ENCODE measurements at regions not wholly inside any gene's neighbourhood (a gene's known extent, or its start where the extent isn't known, plus 50 kb on each side); places are given as distances from the start of the nearest gene placed in this dataset.
"Not testable (repeated sequence)": the region's sequence is repeated elsewhere in the genome, so short reads cannot be mapped to it uniquely, and the experiment has no call there.

DNA sequence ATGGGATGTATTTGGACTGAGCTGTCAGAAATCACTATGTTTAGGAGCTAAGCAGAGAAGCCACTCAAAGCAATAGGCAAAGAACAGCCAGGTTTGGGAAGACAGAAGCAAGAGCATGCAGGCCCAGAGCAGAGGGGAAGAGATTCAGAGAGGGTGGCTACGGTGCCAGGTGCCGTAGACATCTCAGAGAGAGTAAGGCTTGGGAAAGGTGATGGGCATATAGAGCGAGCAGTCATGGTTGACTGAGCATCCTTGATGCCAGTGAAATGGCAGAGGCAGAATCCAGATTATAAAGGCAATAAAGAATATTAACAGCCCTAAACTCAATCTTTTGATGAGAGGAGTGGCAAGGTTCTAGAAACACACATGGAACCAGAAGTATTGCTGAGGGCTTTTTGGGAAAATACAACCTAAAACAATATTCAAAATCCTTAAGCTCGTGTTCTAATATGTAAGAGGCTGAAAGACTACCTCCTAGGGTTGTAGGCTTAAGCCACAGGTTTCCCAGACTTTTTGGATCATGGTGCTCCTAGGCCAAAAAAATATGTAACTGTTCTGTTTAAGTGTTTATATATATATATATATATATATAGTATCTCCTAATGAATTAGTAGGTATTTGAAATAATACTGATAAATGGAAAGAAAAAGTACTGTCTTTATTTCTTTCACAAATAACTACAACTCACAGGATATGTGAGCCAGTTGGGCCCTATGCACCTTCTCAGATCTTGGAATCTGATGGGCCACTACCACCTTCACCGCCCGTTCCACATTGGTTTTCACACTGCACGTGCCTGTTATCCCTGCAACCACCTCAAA is 113.3 kb downstream of the MYCN start (continued):
- TF ChIP-seq, protein P1, sequence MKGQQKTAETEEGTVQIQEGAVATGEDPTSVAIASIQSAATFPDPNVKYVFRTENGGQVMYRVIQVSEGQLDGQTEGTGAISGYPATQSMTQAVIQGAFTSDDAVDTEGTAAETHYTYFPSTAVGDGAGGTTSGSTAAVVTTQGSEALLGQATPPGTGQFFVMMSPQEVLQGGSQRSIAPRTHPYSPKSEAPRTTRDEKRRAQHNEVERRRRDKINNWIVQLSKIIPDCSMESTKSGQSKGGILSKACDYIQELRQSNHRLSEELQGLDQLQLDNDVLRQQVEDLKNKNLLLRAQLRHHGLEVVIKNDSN (IDR thresholded peaks at IDR 0.05; ENCODE audit: borderline replicate concordance, low read depth): no peak
- TF ChIP-seq, protein P2, sequence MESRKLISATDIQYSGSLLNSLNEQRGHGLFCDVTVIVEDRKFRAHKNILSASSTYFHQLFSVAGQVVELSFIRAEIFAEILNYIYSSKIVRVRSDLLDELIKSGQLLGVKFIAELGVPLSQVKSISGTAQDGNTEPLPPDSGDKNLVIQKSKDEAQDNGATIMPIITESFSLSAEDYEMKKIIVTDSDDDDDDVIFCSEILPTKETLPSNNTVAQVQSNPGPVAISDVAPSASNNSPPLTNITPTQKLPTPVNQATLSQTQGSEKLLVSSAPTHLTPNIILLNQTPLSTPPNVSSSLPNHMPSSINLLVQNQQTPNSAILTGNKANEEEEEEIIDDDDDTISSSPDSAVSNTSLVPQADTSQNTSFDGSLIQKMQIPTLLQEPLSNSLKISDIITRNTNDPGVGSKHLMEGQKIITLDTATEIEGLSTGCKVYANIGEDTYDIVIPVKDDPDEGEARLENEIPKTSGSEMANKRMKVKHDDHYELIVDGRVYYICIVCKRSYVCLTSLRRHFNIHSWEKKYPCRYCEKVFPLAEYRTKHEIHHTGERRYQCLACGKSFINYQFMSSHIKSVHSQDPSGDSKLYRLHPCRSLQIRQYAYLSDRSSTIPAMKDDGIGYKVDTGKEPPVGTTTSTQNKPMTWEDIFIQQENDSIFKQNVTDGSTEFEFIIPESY (IDR thresholded peaks at IDR 0.05; ENCODE audit: borderline replicate concordance, low read depth): no peak
- no peak for TF ChIP-seq CHD2 (IDR thresholded peaks at IDR 0.05; ENCODE audit: low read length, partially characterized antibody)
- TF ChIP-seq, protein P3, sequence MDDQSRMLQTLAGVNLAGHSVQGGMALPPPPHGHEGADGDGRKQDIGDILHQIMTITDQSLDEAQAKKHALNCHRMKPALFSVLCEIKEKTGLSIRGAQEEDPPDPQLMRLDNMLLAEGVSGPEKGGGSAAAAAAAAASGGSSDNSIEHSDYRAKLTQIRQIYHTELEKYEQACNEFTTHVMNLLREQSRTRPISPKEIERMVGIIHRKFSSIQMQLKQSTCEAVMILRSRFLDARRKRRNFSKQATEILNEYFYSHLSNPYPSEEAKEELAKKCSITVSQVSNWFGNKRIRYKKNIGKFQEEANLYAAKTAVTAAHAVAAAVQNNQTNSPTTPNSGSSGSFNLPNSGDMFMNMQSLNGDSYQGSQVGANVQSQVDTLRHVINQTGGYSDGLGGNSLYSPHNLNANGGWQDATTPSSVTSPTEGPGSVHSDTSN (IDR thresholded peaks at IDR 0.05): no peak

DNA sequence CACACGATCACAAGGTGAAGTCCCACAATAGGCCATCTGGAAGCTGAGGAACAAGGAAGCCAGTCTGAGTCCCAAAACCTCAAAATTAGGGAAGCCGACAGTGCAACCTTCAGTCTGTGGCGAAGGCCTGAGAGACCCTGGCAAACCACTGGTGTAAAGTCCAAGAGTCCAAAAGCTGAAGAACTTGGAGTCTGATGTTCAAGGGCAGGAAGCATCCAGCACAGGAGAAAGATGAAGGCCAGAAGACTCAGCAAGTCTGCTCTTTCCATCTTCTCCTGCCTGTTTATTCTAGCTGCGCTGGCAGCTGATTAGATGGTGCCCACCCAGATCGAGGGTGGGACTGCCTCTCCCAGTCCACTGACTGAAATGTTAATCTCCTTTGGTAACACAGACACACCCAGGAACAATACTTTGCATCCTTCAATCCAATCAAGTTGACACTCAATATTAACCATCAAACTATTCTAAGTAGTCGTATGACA is 112.3 kb downstream of the MYCN start:
- H3K36me3 ChIP-seq (replicated peaks in 1 of 2; ENCODE audit: control insufficient read depth in 1 of 2, insufficient read depth in 2 of 2, low read length in 1 of 2); H3K9me2 ChIP-seq; H3K4me3 ChIP-seq (ENCODE audit: low read depth in 2 of 2, low read length in 1 of 2); H3F3A ChIP-seq (replicated peaks; ENCODE audit: insufficient read depth); H3K27ac ChIP-seq (ENCODE audit: low read depth in 2 of 2, low read length in 1 of 2); H3K4me2 ChIP-seq; H3K27me3 ChIP-seq (ENCODE audit: insufficient read depth); H3K79me2 ChIP-seq (ENCODE audit: insufficient read depth); DNase-seq; H4K20me1 ChIP-seq (ENCODE audit: insufficient read depth); H3K9ac ChIP-seq; H3K9me3 ChIP-seq; H2AFZ ChIP-seq (ENCODE audit: low read depth); POLR2A ChIA-PET: not testable (repeated sequence)
- CTCF ChIA-PET: interaction anchor here (2.0 kb wide), 1 partner anchor 11 kb away, joined by 5 read pairs; no protein-coding TSS in a partner anchor
- WGBS (ENCODE audit: low lambda C conversion rate): 23% methylated on average over 6 of the region's 6 CpGs
- H3K4me1 ChIP-seq (ENCODE audit: control insufficient read depth in 1 of 2, insufficient read depth in 2 of 2, low read depth in 1 of 2, low read length in 1 of 2): peaks cover 0 to 19% of the 10 kb centered on the region in 2 experiments; a peak in 1 of 4 replicates

DNA sequence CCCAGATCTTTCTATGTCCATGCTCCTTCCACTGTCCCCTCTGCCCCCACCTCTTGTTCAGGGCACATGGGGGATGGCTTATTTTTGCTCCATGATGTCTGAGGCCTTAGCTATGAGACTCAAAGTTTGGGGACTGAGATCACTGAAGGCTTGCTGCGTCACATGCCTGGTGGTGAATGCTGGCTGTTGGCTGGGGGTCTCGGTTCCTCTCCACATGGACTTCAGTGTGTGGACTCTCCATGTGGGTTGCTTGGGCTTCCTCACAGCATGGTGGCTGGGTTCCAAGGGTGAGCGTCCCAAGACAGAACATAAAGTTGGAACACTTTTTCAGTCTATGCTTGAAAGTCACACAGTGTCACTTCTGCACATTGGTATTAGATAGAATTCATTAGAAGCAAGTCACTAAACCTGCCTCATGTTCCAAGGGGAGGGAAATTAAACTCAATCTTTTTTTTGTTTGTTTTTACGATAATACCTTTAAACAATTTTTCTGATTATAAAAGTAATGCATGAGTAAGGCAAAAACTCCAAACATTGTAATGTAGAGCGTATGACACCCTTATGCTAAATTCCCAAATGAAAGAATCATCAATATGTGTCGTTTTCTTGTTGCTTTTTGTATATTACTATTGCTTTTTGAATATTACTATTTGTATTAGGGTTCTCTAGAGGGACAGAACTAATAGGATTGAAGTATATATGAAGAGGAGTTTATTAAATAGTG is 111.7 kb downstream of the MYCN start:
- Histone ChIP-seq H3K9me2 (no peaks in the 10 kb centered on the region), H3K4me2 (no peak overlapping the region), H3K36me3 (replicated peaks in 1 of 2; ENCODE audit: control insufficient read depth in 1 of 2, insufficient read depth in 2 of 2, low read length in 1 of 2) (no peaks in the 10 kb centered on the region), H3F3A (replicated peaks; ENCODE audit: insufficient read depth) (no peaks in the 10 kb centered on the region), H3K9me3 (0 out of 2 replicates have a peak, but pooled peaks cover 1% of the 10 kb centered on the region), H2AFZ (ENCODE audit: low read depth) (no peak overlapping the region), H3K4me1 (ENCODE audit: control insufficient read depth in 1 of 2, insufficient read depth in 2 of 2, low read depth in 1 of 2, low read length in 1 of 2) (peaks cover 0 to 19% of the 10 kb centered on the region in 2 experiments; a peak in 1 of 4 replicates), H3K9ac (no peak overlapping the region), H4K20me1 (ENCODE audit: insufficient read depth) (no peaks in the 10 kb centered on the region), H3K27ac (ENCODE audit: low read depth in 2 of 2, low read length in 1 of 2) (no peak overlapping the region), H3K27me3 (ENCODE audit: insufficient read depth) (no peaks in the 10 kb centered on the region), H3K79me2 (ENCODE audit: insufficient read depth) (no peaks in the 10 kb centered on the region), H3K4me3 (ENCODE audit: low read depth in 2 of 2, low read length in 1 of 2) (no peak overlapping the region)
- ChIA-PET POLR2A (no interaction called here), CTCF (interaction anchor here (1.1 to 2.0 kb wide), 3 partner anchors 11 to 32 kb away, joined by 4 to 5 read pairs (median 5); no protein-coding TSS in a partner anchor)
- WGBS (ENCODE audit: low lambda C conversion rate): 29% methylated on average over 6 of the region's 6 CpGs
- no peak for DNase-seq
- no peak for TF ChIP-seq MEF2A (IDR thresholded peaks at IDR 0.05; ENCODE audit: borderline replicate concordance, low read depth)
- TF ChIP-seq FOSL2 (IDR thresholded peaks at IDR 0.05; ENCODE audit: borderline replicate concordance, low read depth): no peak
- TF ChIP-seq RAD21 (IDR thresholded peaks at IDR 0.05; ENCODE audit: low read length): no peak
- TF ChIP-seq, protein P4, sequence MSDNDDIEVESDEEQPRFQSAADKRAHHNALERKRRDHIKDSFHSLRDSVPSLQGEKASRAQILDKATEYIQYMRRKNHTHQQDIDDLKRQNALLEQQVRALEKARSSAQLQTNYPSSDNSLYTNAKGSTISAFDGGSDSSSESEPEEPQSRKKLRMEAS (IDR thresholded peaks at IDR 0.05; ENCODE audit: low read depth): no peak
- no peak for TF ChIP-seq EZH2phosphoT487 (IDR thresholded peaks at IDR 0.05; ENCODE audit: borderline replicate concordance, low read depth)
- no peak for TF ChIP-seq SMC3 (IDR thresholded peaks at IDR 0.05; ENCODE audit: low read depth, low read length)
- TF ChIP-seq SIN3A (IDR thresholded peaks at IDR 0.05; ENCODE audit: borderline replicate concordance, low read depth, low read length): no peak
- no peak for TF ChIP-seq TAF1 (IDR thresholded peaks at IDR 0.05; ENCODE audit: borderline replicate concordance, low read depth, low read length)
- TF ChIP-seq FOXM1 (IDR thresholded peaks at IDR 0.05; ENCODE audit: low read depth): no peak
- TF ChIP-seq FOXJ3 (CRISPR knock-in tag; IDR thresholded peaks at IDR 0.05): no peak
- TF ChIP-seq GATA2 (CRISPR knock-in tag; IDR thresholded peaks at IDR 0.05): no peak
- TF ChIP-seq TCF12 (IDR thresholded peaks at IDR 0.05): no peak
- no peak for TF ChIP-seq NRF1 (IDR thresholded peaks at IDR 0.05; ENCODE audit: low read depth, low read length)
- TF ChIP-seq, protein P3 (IDR thresholded peaks at IDR 0.05): no peak
- TF ChIP-seq TEAD4 (IDR thresholded peaks at IDR 0.05; ENCODE audit: borderline replicate concordance, insufficient read depth): no peak
